ENCODE measurements at regions not wholly inside any gene's neighbourhood (a gene's known extent, or its start where the extent isn't known, plus 50 kb on each side); places are given as distances from the start of the nearest gene placed in this dataset.

GRCh38 chrX:40478474-40479065 is 102.2 kb upstream of the ATP6AP2 start:
- TF ChIP-seq CTCF (IDR thresholded peaks at IDR 0.05): no peak
- DNase-seq (ENCODE audit: low spot score) (no peak), ATAC-seq (ENCODE audit: low FRiP score) (no peak)

- DNase-seq (ENCODE audit: low spot score) (no peak), ATAC-seq (ENCODE audit: low FRiP score) (no peak)
- TF ChIP-seq CTCF (IDR thresholded peaks at IDR 0.05): no peak
Measured at GRCh38 chrX:40476958-40477357, 103.8 kb upstream of the ATP6AP2 start.

GRCh38 chrX:40474645-40475044 is 106.1 kb upstream of the ATP6AP2 start:
- no peak for DNase-seq (ENCODE audit: low spot score)
- ATAC-seq (ENCODE audit: low FRiP score): no peak
- TF ChIP-seq CTCF (IDR thresholded peaks at IDR 0.05): no peak

- no peak for ATAC-seq (ENCODE audit: low FRiP score)
Measured at GRCh38 chrX:40474205-40474626, 106.6 kb upstream of the ATP6AP2 start.

GRCh38 chrX:40473460-40474204 is 107.1 kb upstream of the ATP6AP2 start:
- DNase-seq (ENCODE audit: low spot score) (no peak), ATAC-seq (ENCODE audit: low FRiP score) (no peak)
- TF ChIP-seq CTCF (IDR thresholded peaks at IDR 0.05): no peak

More at GRCh38 chrX:40474205-40474626, 106.6 kb upstream of the ATP6AP2 start:
- DNase-seq (ENCODE audit: low spot score): no peak
- no peak for TF ChIP-seq CTCF (IDR thresholded peaks at IDR 0.05)

GRCh38 chrX:40471965-40472648 is 108.7 kb upstream of the ATP6AP2 start:
- TF ChIP-seq CTCF (IDR thresholded peaks at IDR 0.05): no peak
- ATAC-seq (ENCODE audit: low FRiP score) (peak; percentile 30), DNase-seq (ENCODE audit: low spot score) (no peak)
